GM19035 (cell line): ENCODE measurements at regions not wholly inside any gene's neighbourhood (a gene's known extent, or its start where the extent isn't known, plus 50 kb on each side); places are given as distances from the start of the nearest gene placed in this dataset.

Experiments used
- ATAC-seq: cut with Tn5 transposase; IDR thresholded peaks from one replicate; pipeline ENCODE4 v1.9.1; 2021; ENCODE audit not compliant: unreplicated experiment

GRCh38 chr20:50284811-50285375, 94.3 kb downstream of the CEBPB start:
- ATAC-seq: no peak

GRCh38 chr20:50285376-50286173, 94.9 kb downstream of the CEBPB start:
- ATAC-seq: peak; percentile 79

- peak; percentile 41 for ATAC-seq
Measured at GRCh38 chr20:50286174-50286511, 95.5 kb downstream of the CEBPB start.

GRCh38 chr20:50286609-50287008, 96.0 kb downstream of the CEBPB start:
- peak; percentile 32 for ATAC-seq

- no peak for ATAC-seq
Measured at GRCh38 chr20:50287512-50287911, 96.9 kb downstream of the CEBPB start.

GRCh38 chr20:50288128-50288623, 97.5 kb downstream of the CEBPB start:
- no peak for ATAC-seq

GRCh38 chr20:50289581-50289980, 99.0 kb downstream of the CEBPB start:
- no peak for ATAC-seq

- no peak for ATAC-seq
Measured at GRCh38 chr20:50290112-50290511, 99.5 kb downstream of the CEBPB start.

- ATAC-seq: no peak
Measured at GRCh38 chr20:50290808-50291207, 100.2 kb downstream of the CEBPB start.

GRCh38 chr20:50291254-50292078, 100.8 kb downstream of the CEBPB start:
- ATAC-seq: no peak

- ATAC-seq: no peak
Measured at GRCh38 chr20:50292079-50292590, 101.5 kb downstream of the CEBPB start.

GRCh38 chr20:50292591-50293283, 102.1 kb downstream of the CEBPB start:
- ATAC-seq: no peak

- no peak for ATAC-seq
Measured at GRCh38 chr20:50293284-50294139, 102.9 kb downstream of the CEBPB start.

GRCh38 chr20:50294164-50295088, 103.8 kb downstream of the CEBPB start:
- no peak for ATAC-seq

GRCh38 chr20:50295345-50295744, 104.7 kb downstream of the CEBPB start:
- no peak for ATAC-seq

- ATAC-seq: no peak
Measured at GRCh38 chr20:50295762-50296449, 105.3 kb downstream of the CEBPB start.

- no peak for ATAC-seq
Measured at GRCh38 chr20:50296450-50297375, 106.1 kb downstream of the CEBPB start.
